ENCODE measurements at regions not wholly inside any gene's neighbourhood (a gene's known extent, or its start where the extent isn't known, plus 50 kb on each side); places are given as distances from the start of the nearest gene placed in this dataset.
A peak's percentile ranks its signal among the peaks of the same experiment; 100 is the strongest.
"Not testable (repeated sequence)": the region's sequence is repeated elsewhere in the genome, so short reads cannot be mapped to it uniquely, and the experiment has no call there.

GRCh38 chr3:164320962-164321361 is 757.3 kb downstream of the SI start:
- H4K20me1 ChIP-seq = no peaks in the 10 kb centered on the region
- no peak overlapping the region for H3K4me2 ChIP-seq
- no peak overlapping the region for H3K27ac ChIP-seq
- H3K9me3 ChIP-seq (replicated peaks in 1 of 11) = no peaks in the 10 kb centered on the region
- H3K9ac ChIP-seq = no peak overlapping the region
- no peaks in the 10 kb centered on the region for H3K27me3 ChIP-seq
- TF ChIP-seq Cebpa-rat (IDR thresholded peaks at IDR 0.05) = no peak
- no peak overlapping the region for H3K4me3 ChIP-seq
- H3K4me1 ChIP-seq = no peaks in the 10 kb centered on the region
- H3K36me3 ChIP-seq = no peaks in the 10 kb centered on the region

- Histone ChIP-seq H3K4me2 (no peak overlapping the region), H3K9me3 (replicated peaks in 1 of 11) (peaks cover 0 to 26% (median 7%) of the 10 kb centered on the region in 11 experiments; a peak in 11 of 22 replicates), H3K4me1 (no peaks in the 10 kb centered on the region), H3K9ac (no peak overlapping the region), H3K4me3 (no peak overlapping the region), H4K20me1 (no peaks in the 10 kb centered on the region), H3K36me3 (no peaks in the 10 kb centered on the region), H3K27ac (no peak overlapping the region), H3K27me3 (no peaks in the 10 kb centered on the region)
- TF ChIP-seq Cebpa-rat (IDR thresholded peaks at IDR 0.05) = no peak
Measured at GRCh38 chr3:164306042-164306441, 772.3 kb downstream of the SI start.

- H3K4me2 ChIP-seq = no peak overlapping the region
Measured at GRCh38 chr3:164303894-164304293, 774.4 kb downstream of the SI start.

GRCh38 chr3:164302622-164303021 is 775.7 kb downstream of the SI start:
- Histone ChIP-seq H4K20me1 (no peaks in the 10 kb centered on the region), H3K9ac (no peak overlapping the region), H3K4me1 (no peaks in the 10 kb centered on the region), H3K4me3 (no peak overlapping the region), H3K27ac (no peak overlapping the region), H3K27me3 (no peaks in the 10 kb centered on the region), H3K9me3 (replicated peaks in 1 of 11) (no peaks in the 10 kb centered on the region), H3K4me2 (no peak overlapping the region), H3K36me3 (no peaks in the 10 kb centered on the region)
- no peak for TF ChIP-seq Cebpa-rat (IDR thresholded peaks at IDR 0.05)

More at GRCh38 chr3:164303894-164304293, 774.4 kb downstream of the SI start:
- Histone ChIP-seq H3K27ac (no peak overlapping the region), H3K27me3 (no peaks in the 10 kb centered on the region), H3K36me3 (no peaks in the 10 kb centered on the region), H3K9me3 (replicated peaks in 1 of 11) (peaks cover 0 to 5% (median 0%) of the 10 kb centered on the region in 11 experiments; a peak in 2 of 22 replicates), H3K4me3 (no peak overlapping the region), H4K20me1 (no peaks in the 10 kb centered on the region), H3K9ac (no peak overlapping the region), H3K4me1 (no peaks in the 10 kb centered on the region)
- no peak for TF ChIP-seq Cebpa-rat (IDR thresholded peaks at IDR 0.05)

GRCh38 chr3:164291486-164291885 is 786.8 kb downstream of the SI start:
- H3K4me1 ChIP-seq; H3K4me2 ChIP-seq; H3K27me3 ChIP-seq; H4K20me1 ChIP-seq; H3K4me3 ChIP-seq; H3K27ac ChIP-seq; H3K36me3 ChIP-seq; H3K9me3 ChIP-seq (replicated peaks in 1 of 11); H3K9ac ChIP-seq: not testable (repeated sequence)

GRCh38 chr3:164278550-164278949 is 799.7 kb downstream of the SI start:
- H3K9me3 ChIP-seq (replicated peaks in 1 of 11) = peaks cover 0 to 4% (median 0%) of the 10 kb centered on the region in 11 experiments; a peak in 2 of 22 replicates
- no peak overlapping the region for H3K4me3 ChIP-seq
- no peak for TF ChIP-seq Cebpa-rat (IDR thresholded peaks at IDR 0.05)
- H3K9ac ChIP-seq = no peak overlapping the region
- no peaks in the 10 kb centered on the region for H3K27me3 ChIP-seq
- no peaks in the 10 kb centered on the region for H4K20me1 ChIP-seq
- no peaks in the 10 kb centered on the region for H3K4me1 ChIP-seq
- H3K36me3 ChIP-seq = no peaks in the 10 kb centered on the region
- H3K27ac ChIP-seq = no peak overlapping the region
- no peak overlapping the region for H3K4me2 ChIP-seq

GRCh38 chr3:164267053-164267452 is 811.2 kb downstream of the SI start:
- Histone ChIP-seq H3K9ac (no peak overlapping the region), H3K27me3 (no peaks in the 10 kb centered on the region), H3K9me3 (replicated peaks in 1 of 11) (0 out of 22 replicates have a peak, but pooled peaks cover 0 to 4% (median 0%) of the 10 kb centered on the region in 11 experiments), H3K4me2 (peak overlapping the region in 2 of 11 experiments; percentile 51 to 59; a peak in 3 of 22 replicates), H4K20me1 (no peaks in the 10 kb centered on the region), H3K4me3 (no peak overlapping the region), H3K27ac (no peak overlapping the region; a peak in 1 of 22 replicates), H3K36me3 (no peaks in the 10 kb centered on the region), H3K4me1 (peaks cover 0 to 10% (median 0%) of the 10 kb centered on the region in 10 experiments; a peak in 4 of 20 replicates)
- no peak for TF ChIP-seq Cebpa-rat (IDR thresholded peaks at IDR 0.05)

GRCh38 chr3:164250923-164251322 is 827.4 kb downstream of the SI start:
- H3K9me3 ChIP-seq (replicated peaks in 1 of 11) = no peaks in the 10 kb centered on the region
- no peak overlapping the region for H3K4me2 ChIP-seq
- H3K4me3 ChIP-seq = no peak overlapping the region
- no peaks in the 10 kb centered on the region for H3K4me1 ChIP-seq
- no peaks in the 10 kb centered on the region for H4K20me1 ChIP-seq
- H3K27ac ChIP-seq = no peak overlapping the region
- no peak overlapping the region for H3K9ac ChIP-seq
- H3K36me3 ChIP-seq = no peaks in the 10 kb centered on the region
- TF ChIP-seq Cebpa-rat (IDR thresholded peaks at IDR 0.05) = no peak
- H3K27me3 ChIP-seq = no peaks in the 10 kb centered on the region

- no peaks in the 10 kb centered on the region for H4K20me1 ChIP-seq
- H3K9ac ChIP-seq = no peak overlapping the region
- no peaks in the 10 kb centered on the region for H3K36me3 ChIP-seq
- no peak overlapping the region for H3K4me2 ChIP-seq
- H3K4me1 ChIP-seq = no peaks in the 10 kb centered on the region
- H3K27ac ChIP-seq = no peak overlapping the region
- no peak for TF ChIP-seq Cebpa-rat (IDR thresholded peaks at IDR 0.05)
- no peak overlapping the region for H3K4me3 ChIP-seq
- no peaks in the 10 kb centered on the region for H3K9me3 ChIP-seq (replicated peaks in 1 of 11)
- H3K27me3 ChIP-seq = no peaks in the 10 kb centered on the region
Measured at GRCh38 chr3:164236851-164237250, 841.4 kb downstream of the SI start.

- Histone ChIP-seq H3K4me2 (no peak overlapping the region), H3K27ac (no peak overlapping the region), H3K9ac (no peak overlapping the region), H3K4me3 (no peak overlapping the region), H4K20me1 (no peaks in the 10 kb centered on the region), H3K9me3 (replicated peaks in 1 of 11) (no peaks in the 10 kb centered on the region), H3K4me1 (no peaks in the 10 kb centered on the region), H3K27me3 (no peaks in the 10 kb centered on the region), H3K36me3 (no peaks in the 10 kb centered on the region)
- TF ChIP-seq Cebpa-rat (IDR thresholded peaks at IDR 0.05) = no peak
Measured at GRCh38 chr3:164235289-164236028, 842.8 kb downstream of the SI start.

Data from BLaER1 treated with 17β-estradiol and CSF1 and Interleukin-3, amounts not matched to agents 10 nM and 100 nM (cell line).